CD8-positive, alpha-beta memory T cell (primary cell): ENCODE measurements at regions not wholly inside any gene's neighbourhood (a gene's known extent, or its start where the extent isn't known, plus 50 kb on each side); places are given as distances from the start of the nearest gene placed in this dataset.

Experiments used
- CTCF ChIA-PET: fragments of 350-600 bp; sonication (Branson Sonifier 250); formaldehyde crosslinking; loops from one replicate; lab custom pipeline; 2021; ENCODE audit warnings: antibody characterized with exemption; lab: Charles Lee
- POLR2A ChIA-PET: fragments of 350-600 bp; sonication (Branson Sonifier 250); formaldehyde crosslinking; loops from one replicate; lab custom pipeline; 2021; ENCODE audit warnings: antibody characterized with exemption; lab: Charles Lee
- DNase-seq, 5 donors: peaks; one replicate each; pipeline versions ENCODE4 v3.0.0 to v3.0.0-alpha.2; 2020 to 2022; ENCODE audit warnings: mixed read lengths in 1 of 5
- H3K27ac ChIP-seq: one replicate; pipeline ENCODE4 v1.7.0; 2013; ENCODE audit warnings: low read depth, mild to moderate bottlenecking, low read length, moderate library complexity
- H3K27me3 ChIP-seq: 2 replicates; pipeline ENCODE4 v1.7.0; 2013; ENCODE audit warnings: low read length, mild to moderate bottlenecking; ENCODE audit not compliant: insufficient read depth, poor library complexity, severe bottlenecking
- H3K36me3 ChIP-seq: 2 replicates; pipeline ENCODE4 v1.7.0; 2013; ENCODE audit warnings: mild to moderate bottlenecking, low read length, moderate library complexity; ENCODE audit not compliant: insufficient read depth
- H3K4me1 ChIP-seq: 2 replicates; pipeline ENCODE4 v1.7.0; 2013; ENCODE audit warnings: mild to moderate bottlenecking, low read length, moderate library complexity; ENCODE audit not compliant: insufficient read depth
- H3K4me3 ChIP-seq: 2 replicates; pipeline ENCODE4 v1.7.0; 2013; ENCODE audit warnings: mild to moderate bottlenecking, low read length
- H3K9me3 ChIP-seq: 2 replicates; pipeline ENCODE4 v1.7.0; 2013; ENCODE audit warnings: mild to moderate bottlenecking, low read length
- H3K27ac Mint-ChIP-seq, 8 donors: one replicate each; pipeline ENCODE4 v1.8.0; 2020 to 2021; ENCODE audit warnings: mixed read lengths in 8 of 8, mild to moderate bottlenecking in 6 of 8, inconsistent platforms in 3 of 8, moderate library complexity in 3 of 8
- H3K27me3 Mint-ChIP-seq, 2 donors: one replicate each; pipeline ENCODE4 v1.8.0; 2020 to 2021; ENCODE audit warnings: mixed read lengths in 2 of 2, mild to moderate bottlenecking in 1 of 2, moderate library complexity in 1 of 2
- H3K36me3 Mint-ChIP-seq, 3 donors: one replicate each; pipeline ENCODE4 v1.8.0; 2020 to 2021; ENCODE audit warnings: mixed read lengths in 3 of 3, inconsistent platforms in 1 of 3, mild to moderate bottlenecking in 1 of 3
- H3K4me1 Mint-ChIP-seq, 3 donors: one replicate each; pipeline ENCODE4 v1.8.0; 2020 to 2021; ENCODE audit warnings: mixed read lengths in 3 of 3, inconsistent platforms in 1 of 3, mild to moderate bottlenecking in 1 of 3
- H3K4me3 Mint-ChIP-seq, 7 donors: one replicate each; pipeline ENCODE4 v1.8.0; 2020 to 2021; ENCODE audit warnings: mixed read lengths in 7 of 7, mild to moderate bottlenecking in 6 of 7, moderate library complexity in 4 of 7, inconsistent platforms in 2 of 7
- H3K9me3 Mint-ChIP-seq, 5 donors: one replicate each; pipeline ENCODE4 v1.8.0; 2020 to 2022; ENCODE audit warnings: mixed read lengths in 5 of 5, mild to moderate bottlenecking in 3 of 5, moderate library complexity in 2 of 5, inconsistent platforms in 1 of 5

GRCh38 chr4:32991663-32992062, 2271.5 kb downstream of the PCDH7 start:
- POLR2A ChIA-PET: no interaction called here

GRCh38 chr4:32994981-32995881, 2275.1 kb downstream of the PCDH7 start:
- no peaks in the 10 kb centered on the region for H3K36me3 ChIP-seq
- H3K4me3 ChIP-seq: no peak overlapping the region
- ChIA-PET POLR2A (no interaction called here), CTCF (no interaction called here)
- Mint-ChIP-seq H3K9me3 (peaks cover 2 to 41% (median 10%) of the 10 kb centered on the region in 5 donors), H3K36me3 (no peaks in the 10 kb centered on the region), H3K27ac (no peak overlapping the region), H3K27me3 (no peaks in the 10 kb centered on the region), H3K4me1 (no peaks in the 10 kb centered on the region), H3K4me3 (no peak overlapping the region)
- H3K9me3 ChIP-seq: no peaks in the 10 kb centered on the region
- DNase-seq: no peak
- no peaks in the 10 kb centered on the region for H3K4me1 ChIP-seq
- H3K27ac ChIP-seq: no peak overlapping the region
- no peaks in the 10 kb centered on the region for H3K27me3 ChIP-seq

More at GRCh38 chr4:32991663-32992062, 2271.5 kb downstream of the PCDH7 start:
- H3K4me3 Mint-ChIP-seq: no peak overlapping the region
- Histone ChIP-seq H3K36me3 (no peaks in the 10 kb centered on the region), H3K27ac (no peak overlapping the region), H3K27me3 (no peaks in the 10 kb centered on the region), H3K9me3 (no peaks in the 10 kb centered on the region), H3K4me3 (no peak overlapping the region), H3K4me1 (no peaks in the 10 kb centered on the region)
- no peaks in the 10 kb centered on the region for H3K36me3 Mint-ChIP-seq
- peaks cover 3 to 18% (median 7%) of the 10 kb centered on the region in 5 donors for H3K9me3 Mint-ChIP-seq
- CTCF ChIA-PET: no interaction called here
- no peaks in the 10 kb centered on the region for H3K4me1 Mint-ChIP-seq
- no peak overlapping the region for H3K27ac Mint-ChIP-seq
- H3K27me3 Mint-ChIP-seq: no peaks in the 10 kb centered on the region
- no peak for DNase-seq

- H3K4me1 ChIP-seq: no peaks in the 10 kb centered on the region
- Mint-ChIP-seq H3K4me3 (no peak overlapping the region), H3K9me3 (peaks cover 8 to 44% (median 11%) of the 10 kb centered on the region in 5 donors), H3K4me1 (no peaks in the 10 kb centered on the region), H3K36me3 (peaks cover 0 to 1% (median 0%) of the 10 kb centered on the region in 3 donors), H3K27me3 (no peaks in the 10 kb centered on the region), H3K27ac (no peak overlapping the region)
- no peaks in the 10 kb centered on the region for H3K9me3 ChIP-seq
- DNase-seq: no peak
- no peaks in the 10 kb centered on the region for H3K36me3 ChIP-seq
- CTCF ChIA-PET: no interaction called here
- no peak overlapping the region for H3K4me3 ChIP-seq
- no peak overlapping the region for H3K27ac ChIP-seq
- POLR2A ChIA-PET: no interaction called here
- H3K27me3 ChIP-seq: no peaks in the 10 kb centered on the region
Measured at GRCh38 chr4:33013282-33013681, 2293.1 kb downstream of the PCDH7 start.

GRCh38 chr4:33025236-33025635, 2305.1 kb downstream of the PCDH7 start:
- Mint-ChIP-seq H3K36me3 (no peaks in the 10 kb centered on the region), H3K27me3 (no peaks in the 10 kb centered on the region), H3K27ac (no peak overlapping the region), H3K4me3 (no peak overlapping the region), H3K9me3 (peaks cover 0 to 21% (median 3%) of the 10 kb centered on the region in 5 donors), H3K4me1 (no peaks in the 10 kb centered on the region)
- ChIA-PET CTCF (no interaction called here), POLR2A (no interaction called here)
- H3K27ac ChIP-seq: no peak overlapping the region
- no peaks in the 10 kb centered on the region for H3K27me3 ChIP-seq
- H3K4me1 ChIP-seq: no peaks in the 10 kb centered on the region
- no peak for DNase-seq
- no peaks in the 10 kb centered on the region for H3K36me3 ChIP-seq
- H3K4me3 ChIP-seq: no peak overlapping the region
- no peaks in the 10 kb centered on the region for H3K9me3 ChIP-seq

GRCh38 chr4:33029976-33030375, 2309.8 kb downstream of the PCDH7 start:
- H3K4me3 ChIP-seq: no peak overlapping the region
- no peak for DNase-seq
- H3K27ac ChIP-seq: no peak overlapping the region
- H3K27me3 ChIP-seq: no peaks in the 10 kb centered on the region
- H3K27me3 Mint-ChIP-seq: no peaks in the 10 kb centered on the region
- no peaks in the 10 kb centered on the region for H3K4me1 Mint-ChIP-seq
- no peaks in the 10 kb centered on the region for H3K36me3 Mint-ChIP-seq
- H3K9me3 Mint-ChIP-seq: peaks cover 5 to 11% (median 8%) of the 10 kb centered on the region in 5 donors
- H3K27ac Mint-ChIP-seq: no peak overlapping the region
- H3K9me3 ChIP-seq: no peaks in the 10 kb centered on the region
- no peaks in the 10 kb centered on the region for H3K36me3 ChIP-seq
- H3K4me1 ChIP-seq: no peaks in the 10 kb centered on the region
- H3K4me3 Mint-ChIP-seq: no peak overlapping the region
- ChIA-PET CTCF (no interaction called here), POLR2A (no interaction called here)

GRCh38 chr4:33031328-33031727, 2311.2 kb downstream of the PCDH7 start:
- H3K36me3 Mint-ChIP-seq: no peaks in the 10 kb centered on the region
- Histone ChIP-seq H3K4me3 (no peak overlapping the region), H3K4me1 (no peaks in the 10 kb centered on the region), H3K27ac (no peak overlapping the region), H3K36me3 (no peaks in the 10 kb centered on the region), H3K27me3 (no peaks in the 10 kb centered on the region), H3K9me3 (no peaks in the 10 kb centered on the region)
- ChIA-PET CTCF (no interaction called here), POLR2A (no interaction called here)
- DNase-seq: no peak
- no peak overlapping the region for H3K4me3 Mint-ChIP-seq
- H3K27me3 Mint-ChIP-seq: no peaks in the 10 kb centered on the region
- H3K27ac Mint-ChIP-seq: no peak overlapping the region
- peaks cover 5 to 12% (median 7%) of the 10 kb centered on the region in 5 donors for H3K9me3 Mint-ChIP-seq
- H3K4me1 Mint-ChIP-seq: no peaks in the 10 kb centered on the region

- peak overlapping the region in 1 of 8 donors; percentile 14 for H3K27ac Mint-ChIP-seq
- H3K4me3 ChIP-seq: no peak overlapping the region
- H3K4me1 ChIP-seq: no peaks in the 10 kb centered on the region
- ChIA-PET POLR2A (no interaction called here), CTCF (no interaction called here)
- peaks cover 5 to 11% (median 7%) of the 10 kb centered on the region in 5 donors for H3K9me3 Mint-ChIP-seq
- H3K9me3 ChIP-seq: no peaks in the 10 kb centered on the region
- no peak overlapping the region for H3K4me3 Mint-ChIP-seq
- no peak for DNase-seq
- no peaks in the 10 kb centered on the region for H3K36me3 Mint-ChIP-seq
- H3K36me3 ChIP-seq: no peaks in the 10 kb centered on the region
- H3K27me3 Mint-ChIP-seq: no peaks in the 10 kb centered on the region
- H3K27me3 ChIP-seq: no peaks in the 10 kb centered on the region
- H3K4me1 Mint-ChIP-seq: no peaks in the 10 kb centered on the region
- H3K27ac ChIP-seq: no peak overlapping the region
Measured at GRCh38 chr4:33037464-33037863, 2317.3 kb downstream of the PCDH7 start.

GRCh38 chr4:33045334-33045733, 2325.2 kb downstream of the PCDH7 start:
- POLR2A ChIA-PET: no interaction called here

More at GRCh38 chr4:33045334-33045733, 2325.2 kb downstream of the PCDH7 start:
- CTCF ChIA-PET: no interaction called here
- no peaks in the 10 kb centered on the region for H3K27me3 ChIP-seq
- no peak overlapping the region for H3K27ac Mint-ChIP-seq
- no peak overlapping the region for H3K27ac ChIP-seq
- H3K9me3 ChIP-seq: no peaks in the 10 kb centered on the region
- H3K9me3 Mint-ChIP-seq: peaks cover 0 to 13% (median 2%) of the 10 kb centered on the region in 5 donors
- no peak for DNase-seq
- no peaks in the 10 kb centered on the region for H3K36me3 Mint-ChIP-seq
- H3K4me1 ChIP-seq: no peaks in the 10 kb centered on the region
- H3K4me3 Mint-ChIP-seq: no peak overlapping the region
- no peaks in the 10 kb centered on the region for H3K4me1 Mint-ChIP-seq
- H3K36me3 ChIP-seq: no peaks in the 10 kb centered on the region
- no peaks in the 10 kb centered on the region for H3K27me3 Mint-ChIP-seq
- no peak overlapping the region for H3K4me3 ChIP-seq
